Limb (tissue), 2 donors: ENCODE measurements at regions not wholly inside any gene's neighbourhood (a gene's known extent, or its start where the extent isn't known, plus 50 kb on each side); places are given as distances from the start of the nearest gene placed in this dataset.

Experiments used
- DNase-seq, 2 donors: peaks; one replicate each; pipeline ENCODE4 v3.0.0-alpha.2; 2016; ENCODE audit errors: extremely low spot score in 2 of 2

GRCh38 chr9:26081847-26082246 lies 403.6 kb upstream of the TUSC1 start:
- no peak for DNase-seq

GRCh38 chr9:26078706-26079105 lies 400.5 kb upstream of the TUSC1 start:
- DNase-seq = no peak

GRCh38 chr9:26077860-26078259 lies 399.6 kb upstream of the TUSC1 start:
- no peak for DNase-seq

GRCh38 chr9:26067608-26068007 lies 389.4 kb upstream of the TUSC1 start:
- no peak for DNase-seq

- DNase-seq = no peak
Observed at GRCh38 chr9:26066237-26066636, 388.0 kb upstream of the TUSC1 start.

- DNase-seq = no peak
Observed at GRCh38 chr9:26061948-26062575, 383.8 kb upstream of the TUSC1 start.

GRCh38 chr9:26058111-26058895 lies 380.1 kb upstream of the TUSC1 start:
- no peak for DNase-seq

- no peak for DNase-seq
Observed at GRCh38 chr9:26057050-26057449, 378.8 kb upstream of the TUSC1 start.

GRCh38 chr9:26054600-26055520 lies 376.6 kb upstream of the TUSC1 start:
- no peak for DNase-seq

- DNase-seq = no peak
Observed at GRCh38 chr9:26053954-26054353, 375.7 kb upstream of the TUSC1 start.

GRCh38 chr9:26043431-26043830 lies 365.2 kb upstream of the TUSC1 start:
- DNase-seq = no peak

GRCh38 chr9:26034786-26035185 lies 356.5 kb upstream of the TUSC1 start:
- DNase-seq = no peak

- no peak for DNase-seq
Observed at GRCh38 chr9:26033336-26033735, 355.1 kb upstream of the TUSC1 start.

GRCh38 chr9:26026423-26027100 lies 348.3 kb upstream of the TUSC1 start:
- no peak for DNase-seq

- no peak for DNase-seq
Observed at GRCh38 chr9:26013199-26013598, 335.0 kb upstream of the TUSC1 start.

- DNase-seq = no peak
Observed at GRCh38 chr9:26012797-26013196, 334.6 kb upstream of the TUSC1 start.

GRCh38 chr9:25994605-25995004 lies 316.4 kb upstream of the TUSC1 start:
- DNase-seq = no peak

- no peak for DNase-seq
Observed at GRCh38 chr9:25990376-25990775, 312.1 kb upstream of the TUSC1 start.

GRCh38 chr9:25975667-25976066 lies 297.4 kb upstream of the TUSC1 start:
- DNase-seq = no peak

GRCh38 chr9:25964239-25964638 lies 286.0 kb upstream of the TUSC1 start:
- DNase-seq = peak in 1 of 2 donors; percentile 6

- DNase-seq = no peak
Observed at GRCh38 chr9:25960178-25960577, 281.9 kb upstream of the TUSC1 start.

- no peak for DNase-seq
Observed at GRCh38 chr9:25954209-25954608, 276.0 kb upstream of the TUSC1 start.
